NCI-H748 (cell line): ENCODE measurements at regions not wholly inside any gene's neighbourhood (a gene's known extent, or its start where the extent isn't known, plus 50 kb on each side); places are given as distances from the start of the nearest gene placed in this dataset.

Experiments
- DNase-seq: peaks from one replicate; lab custom pipeline; 2025; ENCODE audit not compliant: unreplicated experiment; lab: John Stamatoyannopoulos, UW

GRCh38 chr3:159779883-159780282 lies 208.8 kb upstream of the IL12A start:
- DNase-seq = no peak

GRCh38 chr3:159781867-159782266 lies 206.8 kb upstream of the IL12A start:
- no peak for DNase-seq

DNA sequence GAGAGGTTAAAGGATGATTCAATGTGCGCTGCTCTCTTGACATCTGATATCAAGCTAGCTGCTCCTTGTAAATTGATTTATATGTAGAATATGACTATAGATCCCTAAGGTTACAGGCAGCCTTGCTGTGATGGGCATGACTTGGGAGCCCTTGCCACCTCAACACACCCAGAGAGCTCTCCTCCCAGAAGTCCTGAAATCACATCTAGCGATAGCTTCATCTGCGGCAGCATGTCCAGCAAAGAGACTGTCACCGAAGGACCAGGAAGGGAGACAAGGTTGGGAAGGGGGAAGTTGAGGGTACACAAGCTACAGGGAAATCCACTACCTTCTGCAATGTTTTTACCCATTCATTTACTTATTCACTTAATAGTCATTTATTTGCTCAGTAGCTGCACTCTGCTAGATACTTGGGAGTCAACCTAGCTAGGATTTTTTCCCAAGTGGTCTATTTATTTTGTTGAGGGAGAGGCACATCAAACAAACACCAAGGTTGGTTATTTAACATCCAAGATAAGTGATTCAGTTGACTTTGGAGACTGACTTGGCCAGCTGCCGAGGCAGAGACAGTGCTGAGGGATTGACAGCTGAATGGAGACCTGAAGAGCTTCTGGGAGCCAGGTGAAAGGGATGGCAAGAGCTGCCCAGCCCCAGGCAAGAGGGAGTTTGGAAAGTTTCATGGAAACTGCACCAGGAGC lies 205.8 kb upstream of the IL12A start:
- DNase-seq = peak; percentile 71

DNA sequence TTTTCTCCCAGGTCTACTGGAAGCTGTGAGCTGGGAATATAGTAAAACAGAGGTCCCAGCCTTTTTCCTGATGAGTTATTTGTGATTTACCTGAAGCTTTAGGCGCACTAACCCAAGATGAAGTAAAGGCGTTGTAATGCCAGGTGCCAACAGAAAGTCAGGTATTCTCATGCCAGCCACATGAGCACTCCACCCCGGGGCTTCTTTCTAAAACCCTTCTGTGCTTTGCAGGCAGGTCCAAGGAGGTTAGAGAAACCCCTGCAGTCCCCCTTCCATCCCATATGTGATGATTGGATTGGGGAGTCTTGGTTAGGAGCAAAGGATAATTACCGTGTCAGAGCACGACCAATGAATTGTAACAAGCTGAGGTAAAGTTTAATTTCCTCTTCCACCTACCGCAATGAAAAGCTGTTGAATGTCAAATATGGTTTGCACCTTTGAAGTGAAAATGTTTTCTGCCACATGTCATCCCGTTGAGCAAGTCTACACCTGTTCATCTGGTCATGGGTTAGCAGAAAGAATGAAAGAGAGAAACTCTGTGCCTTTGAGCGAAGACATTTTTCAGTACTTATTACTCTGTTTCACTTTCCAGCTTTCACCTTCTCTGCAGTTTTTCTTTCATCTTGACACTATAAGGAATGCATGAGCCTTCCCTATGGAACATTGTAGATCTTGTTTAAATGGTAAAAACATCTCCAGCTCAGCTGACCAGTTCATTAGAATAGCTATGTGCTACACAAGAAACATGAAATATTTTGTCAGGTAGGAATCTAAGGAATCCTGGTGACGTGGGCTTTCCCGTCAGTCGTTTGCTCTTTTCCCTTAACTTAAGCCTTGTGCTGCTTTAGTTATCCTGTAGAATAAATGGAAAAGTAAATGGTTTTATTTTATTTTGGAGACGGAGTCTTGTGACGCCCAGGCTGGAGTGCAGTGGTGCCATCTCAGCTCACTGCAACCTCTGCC lies 204.6 kb upstream of the IL12A start:
- DNase-seq = no peak

DNA sequence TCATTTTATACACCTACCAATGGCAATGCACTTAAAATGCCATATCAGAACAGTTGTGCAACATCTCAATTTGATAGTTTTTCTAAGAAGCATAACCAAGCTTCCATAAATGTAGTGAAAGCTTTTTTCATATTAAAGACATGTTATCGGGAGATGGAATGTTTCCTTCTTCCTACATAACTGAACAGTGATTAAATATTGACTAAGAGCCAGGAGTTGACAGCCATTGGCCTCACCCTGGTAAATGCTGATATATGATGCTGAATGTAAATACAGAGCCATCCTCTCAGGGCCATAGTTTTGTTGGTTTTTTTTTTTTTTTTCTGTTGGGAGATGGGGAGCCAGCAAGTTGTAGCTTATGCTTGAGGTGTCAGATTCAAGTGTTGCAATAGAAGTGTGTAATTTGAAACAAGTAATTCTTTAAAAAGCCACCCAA lies 203.3 kb upstream of the IL12A start:
- peak; percentile 44 for DNase-seq

DNA sequence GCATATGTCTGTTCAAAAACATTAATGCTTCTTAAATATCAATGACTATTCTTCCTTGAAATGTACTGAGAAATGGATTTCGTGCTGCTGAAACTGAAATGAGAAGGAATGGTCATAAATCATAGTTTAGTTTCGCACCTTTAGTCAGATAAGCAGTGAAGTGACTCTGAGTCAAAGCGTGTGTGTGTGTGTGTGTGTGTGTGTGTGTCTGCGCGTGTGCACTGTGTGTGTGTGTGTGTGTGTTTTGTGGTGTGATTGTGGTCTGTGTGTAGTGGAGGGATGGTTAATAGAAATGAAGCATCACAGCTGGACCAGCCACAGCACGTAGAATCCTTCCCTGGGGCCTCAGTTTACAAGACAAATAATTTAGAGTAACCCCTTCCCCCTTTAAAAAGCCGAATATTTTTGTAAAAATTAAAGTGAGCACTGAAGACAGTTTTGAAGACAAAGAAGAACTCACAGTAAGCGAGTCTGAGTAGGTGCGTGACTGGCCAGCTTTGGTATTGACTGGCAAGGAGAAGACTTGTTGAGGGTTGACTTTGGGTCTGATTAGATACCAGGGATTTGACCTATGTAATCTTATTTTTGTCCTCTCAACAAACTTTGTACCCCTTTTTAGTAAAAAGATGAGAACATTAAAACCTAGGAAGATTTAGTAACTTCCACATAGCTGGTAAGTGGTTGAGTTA lies 202.0 kb upstream of the IL12A start:
- DNase-seq = no peak

DNA sequence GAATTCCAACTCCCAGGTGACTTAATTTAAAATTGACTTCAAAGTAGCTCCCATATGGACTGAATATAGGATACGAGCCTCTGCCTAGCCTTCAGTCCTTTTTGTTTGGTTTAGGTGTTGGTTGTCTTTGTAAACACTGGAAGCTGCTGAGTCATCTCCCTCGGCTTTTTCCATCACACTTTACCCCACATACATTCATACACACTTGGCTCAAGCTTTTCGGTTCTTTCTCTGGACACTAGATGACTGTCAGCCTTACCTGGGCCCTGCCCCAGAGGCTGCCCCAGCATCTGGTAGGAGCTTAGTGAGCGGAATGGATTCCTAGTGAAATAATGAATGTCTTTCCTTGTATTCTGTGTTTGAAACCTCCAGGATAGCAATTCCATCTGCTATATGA lies 201.5 kb upstream of the IL12A start:
- peak; percentile 30 for DNase-seq

DNA sequence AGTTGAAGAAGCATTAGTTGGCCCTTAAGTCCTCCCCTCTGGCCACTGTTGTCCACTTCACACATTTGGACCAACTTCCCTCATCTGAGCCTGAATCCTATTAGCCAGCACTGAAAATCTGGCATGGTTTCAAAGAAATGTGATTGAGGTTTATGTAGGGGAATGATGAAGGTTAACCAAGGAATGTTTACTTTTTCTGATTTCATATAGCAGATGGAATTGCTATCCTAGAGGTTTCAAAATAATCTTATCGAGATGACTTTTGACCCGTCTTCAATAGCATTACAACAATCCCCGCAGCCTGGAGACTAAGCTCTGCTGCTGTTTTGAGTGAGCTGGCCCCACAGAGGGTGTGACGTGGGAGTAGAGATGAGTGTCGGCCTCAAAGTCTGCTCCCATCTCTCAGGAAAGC lies 200.8 kb upstream of the IL12A start:
- DNase-seq = no peak

DNA sequence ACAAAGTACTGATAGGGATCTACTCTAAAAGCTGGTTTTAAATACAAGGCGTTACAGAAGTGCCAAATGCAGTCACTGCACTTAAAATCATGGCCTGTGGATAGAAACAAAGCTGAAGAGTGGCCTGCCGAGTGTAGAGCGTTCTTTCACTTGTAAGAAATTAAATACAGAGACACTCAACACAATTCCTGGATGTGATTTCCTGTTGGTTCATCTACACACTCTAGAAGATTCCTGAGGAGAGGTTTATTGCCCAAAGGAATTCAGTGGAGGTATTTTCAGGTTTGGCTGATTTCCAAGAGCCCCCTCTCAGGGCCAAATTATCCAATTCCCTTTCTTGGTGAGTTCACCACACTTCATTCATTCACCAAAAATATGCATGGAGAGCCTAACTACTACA lies 200.3 kb upstream of the IL12A start:
- no peak for DNase-seq

DNA sequence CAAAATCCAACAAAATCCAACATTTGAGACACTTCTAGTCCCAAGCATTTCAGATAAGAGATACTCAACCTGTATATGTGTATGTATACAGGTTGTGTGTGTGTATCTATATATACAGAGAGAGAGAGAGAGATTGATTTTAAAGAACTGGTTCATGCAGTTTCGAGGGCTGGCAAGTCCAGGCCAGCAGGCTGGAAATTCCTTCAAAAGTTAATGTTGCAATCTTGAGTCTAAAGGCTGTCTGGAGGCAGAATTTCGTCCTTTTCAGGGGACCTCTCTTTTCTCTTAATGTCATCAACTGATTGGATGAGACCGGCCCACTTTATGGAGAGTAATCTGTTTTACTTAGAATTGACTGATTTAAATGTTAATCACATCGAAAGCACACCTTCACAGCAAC lies 199.6 kb upstream of the IL12A start:
- no peak for DNase-seq

GRCh38 chr3:159789742-159790635 lies 198.6 kb upstream of the IL12A start:
- no peak for DNase-seq

DNA sequence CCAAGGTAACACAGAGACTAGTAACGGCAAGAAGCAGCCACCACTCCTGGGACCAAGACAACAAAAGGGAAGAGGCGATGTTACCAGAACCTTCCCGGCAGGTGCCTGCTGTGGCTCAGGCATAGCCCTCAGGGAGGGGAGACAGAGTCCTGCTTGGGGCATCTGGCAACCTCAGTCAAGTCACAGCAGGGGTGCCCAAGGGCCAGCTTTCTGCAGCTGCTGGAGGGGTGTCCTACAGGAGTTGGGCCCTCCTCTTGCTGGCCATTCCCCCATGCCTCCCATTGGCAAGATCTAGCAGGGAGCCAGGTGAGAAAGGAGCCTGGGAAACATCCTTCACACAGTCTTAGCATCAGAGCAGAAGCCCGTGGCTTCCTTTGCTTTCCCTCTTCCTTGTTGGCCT lies 197.3 kb upstream of the IL12A start:
- DNase-seq = no peak

- DNase-seq = no peak
Observed at GRCh38 chr3:159792070-159792469, 196.6 kb upstream of the IL12A start.

GRCh38 chr3:159795042-159795441 lies 193.6 kb upstream of the IL12A start:
- no peak for DNase-seq

DNA sequence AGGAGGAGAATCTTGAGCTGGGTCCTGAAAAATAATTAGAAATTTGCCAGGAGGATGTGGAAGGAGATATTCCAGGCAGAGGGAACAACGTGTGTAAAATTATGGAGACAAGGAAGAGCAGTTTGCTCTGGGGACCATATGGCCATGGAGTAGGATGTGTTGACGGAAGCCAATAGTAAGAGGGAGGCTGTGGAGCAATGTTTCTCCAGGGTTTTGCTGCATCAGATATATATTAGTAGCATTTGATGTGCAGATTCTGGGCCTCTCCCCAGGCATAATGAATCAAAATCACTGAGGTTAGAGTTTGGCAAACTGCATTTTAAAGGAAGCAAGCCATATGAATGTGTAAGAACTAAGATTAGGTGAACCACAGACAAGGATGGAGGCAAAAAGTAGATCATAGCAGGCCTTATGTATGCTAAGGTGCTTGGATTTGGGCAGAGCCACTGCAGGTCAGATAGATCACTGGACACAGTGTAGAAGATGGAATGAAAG lies 192.9 kb upstream of the IL12A start:
- no peak for DNase-seq

DNA sequence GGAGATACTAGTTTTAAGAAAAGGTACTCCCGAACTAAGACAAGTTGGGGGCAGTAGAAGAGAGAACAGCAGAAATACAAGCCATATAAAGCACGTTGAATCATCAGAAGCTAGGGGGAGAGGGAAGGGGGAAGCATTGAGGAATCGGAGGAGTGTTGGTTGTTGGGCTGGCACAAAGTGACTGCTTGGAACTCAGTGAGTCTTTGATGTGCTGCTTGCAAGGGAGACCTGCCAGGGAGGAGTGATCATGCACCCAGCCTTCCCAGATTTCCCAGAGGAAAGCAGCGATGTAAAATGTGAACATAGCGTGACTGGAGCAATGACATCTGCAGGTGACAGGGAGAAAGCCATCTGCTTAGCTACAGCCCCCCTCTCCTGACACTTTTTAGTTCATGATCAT lies 192.4 kb upstream of the IL12A start:
- DNase-seq = no peak

DNA sequence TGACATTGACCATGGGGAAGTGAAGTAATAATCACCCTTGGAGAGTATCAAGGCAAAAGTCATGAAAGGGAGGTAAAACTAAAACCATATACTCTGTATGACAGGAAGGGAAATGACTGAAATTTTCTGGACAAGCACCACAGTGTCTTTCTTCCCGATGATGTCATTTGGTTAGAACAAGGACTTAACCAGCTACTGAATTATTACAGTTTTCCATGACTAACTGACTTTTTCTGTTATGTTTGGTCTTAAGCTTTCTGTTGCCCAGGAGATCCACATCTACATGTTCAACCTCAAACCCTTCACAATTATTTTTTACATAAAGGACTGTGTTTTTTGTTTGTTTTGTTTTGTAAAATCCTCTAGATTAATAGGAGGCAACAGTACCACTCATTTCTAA lies 191.9 kb upstream of the IL12A start:
- no peak for DNase-seq

DNA sequence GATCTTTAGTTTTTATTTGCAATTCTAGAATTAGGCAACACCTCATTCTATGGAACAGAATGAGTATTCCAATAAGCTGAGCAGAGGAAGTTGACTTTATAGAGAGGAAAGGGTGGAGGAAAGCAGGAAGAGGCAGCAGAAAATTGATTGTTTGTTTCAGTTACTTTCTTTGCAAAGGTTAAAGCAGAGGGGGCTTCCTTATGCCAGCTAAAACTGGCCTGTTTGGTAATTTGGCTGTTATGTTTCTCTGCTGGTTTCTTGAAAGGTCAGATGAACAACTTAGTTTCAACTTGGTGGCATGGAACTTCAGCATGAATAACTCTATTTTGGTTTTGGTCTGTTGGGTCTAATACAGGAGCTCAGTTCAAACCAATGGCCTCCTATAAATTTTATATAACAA lies 190.9 kb upstream of the IL12A start:
- no peak for DNase-seq

- DNase-seq = no peak
Observed at GRCh38 chr3:159798951-159799350, 189.7 kb upstream of the IL12A start.

- no peak for DNase-seq
Observed at GRCh38 chr3:159800434-159801155, 188.0 kb upstream of the IL12A start.
